Body of pancreas (tissue), 4 donors: ENCODE measurements at regions not wholly inside any gene's neighbourhood (a gene's known extent, or its start where the extent isn't known, plus 50 kb on each side); places are given as distances from the start of the nearest gene placed in this dataset.

Source experiments
- ATAC-seq: fragments of 150-250 bp; one replicate; pipeline ENCODE4 v1.9.1; 2016
- DNase-seq, 4 donors: peaks; one replicate each; pipeline ENCODE4 v3.0.0-alpha.2; 2019
- H3K27ac ChIP-seq, 4 donors: fragments of 200-600 bp; sonication (generic); 1 replicate in 3 of 4; 2 replicates in 1 of 4; pipeline versions ENCODE4 v1.5.1 to v1.6.1; 2016 to 2019; ENCODE audit warnings: mild to moderate bottlenecking in 1 of 4, mixed read lengths in 1 of 4, moderate library complexity in 1 of 4
- H3K27me3 ChIP-seq, 2 donors: fragments of 200-600 bp; sonication (generic); one replicate each; pipeline ENCODE4 v1.6.0; 2016; ENCODE audit warnings: mild to moderate bottlenecking in 1 of 2
- H3K36me3 ChIP-seq, 2 donors: fragments of 200-600 bp; sonication (generic); replicated peaks in 1 of 2; 2 replicates each; pipeline ENCODE4 v1.5.1; 2016; ENCODE audit warnings: low read depth in 2 of 2; ENCODE audit not compliant: insufficient read depth in 1 of 2
- H3K4me1 ChIP-seq: fragments of 200-600 bp; sonication (generic); one replicate; pipeline ENCODE4 v1.6.0; 2016
- H3K4me3 ChIP-seq, 2 donors: fragments of 200-600 bp; sonication (generic); 1 replicate in 1 of 2; 2 replicates in 1 of 2; pipeline ENCODE4 v1.5.1; 2016 to 2019
- H3K9me3 ChIP-seq, 3 donors: fragments of 200-600 bp; sonication (generic); 1 replicate in 2 of 3; 2 replicates in 1 of 3; pipeline ENCODE4 v1.5.1; 2016
- CTCF ChIP-seq, 7 experiments: fragments of 450-650 bp in 4 of 7; fragments of 200-600 bp in 3 of 7; sonication (generic) in 3 of 7; IDR thresholded peaks; one replicate each; pipeline ENCODE4 v1.5.1; 2016 to 2019; ENCODE audit warnings: antibody characterized with exemption in 7 of 7
- POLR2A ChIP-seq, 3 donors: fragments of 450-650 bp; IDR thresholded peaks; one replicate each; pipeline ENCODE4 v1.6.1; 2016; ENCODE audit warnings: antibody characterized with exemption in 3 of 3, mild to moderate bottlenecking in 2 of 3
- WGBS, 2 donors: methylation state at CpG; one replicate each; pipeline ENCODE4 v1.1.5; 2017; 5-methylcytosine and 5-hydroxymethylcytosine counted together
- intact Hi-C: fragments of 100-400 bp; cut with DNase I; formaldehyde crosslinking; loops from one replicate; pipeline ENCODE4 v1.15.1; 2023

GRCh38 chr21:43262427-43262826 lies 93.6 kb downstream of the CRYAA start:
- ATAC-seq: peak; percentile 55
- intact Hi-C loops: no loop called here
- Histone ChIP-seq H3K27me3 (no peaks in the 10 kb centered on the region), H3K9me3 (no peaks in the 10 kb centered on the region), H3K4me3 (no peak overlapping the region), H3K27ac (no peak overlapping the region), H3K36me3 (no peaks in the 10 kb centered on the region), H3K4me1 (no peaks in the 10 kb centered on the region)
- 57 to 100% methylated on average over 1 of the region's 1 CpG for WGBS, 2 donors
- no peak for DNase-seq
- TF ChIP-seq CTCF (IDR thresholded peaks at IDR 0.05) (no peak), POLR2A (IDR thresholded peaks at IDR 0.05) (no peak)
